ENCODE measurements at regions not wholly inside any gene's neighbourhood (a gene's known extent, or its start where the extent isn't known, plus 50 kb on each side); places are given as distances from the start of the nearest gene placed in this dataset.

DNA sequence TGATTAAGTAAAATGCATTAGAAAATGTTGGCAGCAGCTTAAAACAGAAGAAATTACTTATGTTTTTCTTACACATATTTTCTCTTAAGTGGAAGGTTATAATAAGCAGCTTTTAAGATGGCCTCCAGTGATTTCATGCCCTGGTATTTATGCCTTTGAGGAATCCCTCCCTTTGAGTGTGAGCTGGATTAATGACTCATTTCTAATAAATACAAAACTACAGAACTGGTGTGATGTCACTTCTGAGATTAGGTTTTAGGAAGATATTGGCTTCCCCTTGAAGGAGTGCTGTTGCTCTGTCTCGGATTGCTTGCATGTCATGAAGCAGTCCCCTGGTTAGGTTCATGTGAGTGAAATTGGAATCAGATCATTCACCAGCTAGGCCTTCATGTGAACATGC lies 143.2 kb upstream of the EPHA7 start:
- Histone ChIP-seq H3K4me3 (ENCODE audit: low read depth, low read length) (no peak overlapping the region), H3K27ac (ENCODE audit: low read depth, low read length) (no peak overlapping the region), H3K36me3 (ENCODE audit: control insufficient read depth, insufficient read depth, low read length) (no peaks in the 10 kb centered on the region), H3K4me1 (ENCODE audit: control insufficient read depth, insufficient read depth, low read length) (no peaks in the 10 kb centered on the region), H3K9me3 (ENCODE audit: control insufficient read depth, insufficient read depth, low read length) (no peaks in the 10 kb centered on the region), H3K27me3 (ENCODE audit: control insufficient read depth, insufficient read depth, low read length) (no peaks in the 10 kb centered on the region)
- 100% methylated on average over 1 of the region's 1 CpG for WGBS (ENCODE audit: insufficient coverage)
- no peak for DNase-seq (ENCODE audit: low read depth in 4 of 6, low spot score in 6 of 6)

DNA sequence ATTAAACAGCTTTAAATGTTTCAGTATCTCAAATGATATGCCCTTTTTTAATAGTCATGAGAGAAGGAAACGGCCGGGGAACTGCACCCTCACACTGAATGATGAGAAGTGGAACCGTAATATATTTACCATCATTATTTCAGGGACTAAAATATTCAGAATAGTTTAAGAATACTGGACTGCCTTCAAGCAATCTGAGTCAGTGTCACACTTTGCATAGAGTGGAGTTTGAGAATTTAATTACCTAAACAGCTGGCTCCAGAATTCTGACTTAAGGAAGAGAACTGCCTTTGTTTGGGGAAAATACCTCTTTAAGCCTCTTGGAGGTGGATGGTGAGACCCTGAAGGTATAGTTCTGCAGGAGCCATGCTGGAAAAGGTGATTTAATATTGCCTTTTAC lies 135.9 kb upstream of the EPHA7 start:
- Histone ChIP-seq H3K27ac (ENCODE audit: low read depth, low read length) (no peak overlapping the region), H3K27me3 (ENCODE audit: control insufficient read depth, insufficient read depth, low read length) (no peaks in the 10 kb centered on the region), H3K36me3 (ENCODE audit: control insufficient read depth, insufficient read depth, low read length) (no peaks in the 10 kb centered on the region), H3K9me3 (ENCODE audit: control insufficient read depth, insufficient read depth, low read length) (no peaks in the 10 kb centered on the region), H3K4me3 (ENCODE audit: low read depth, low read length) (no peak overlapping the region), H3K4me1 (ENCODE audit: control insufficient read depth, insufficient read depth, low read length) (no peaks in the 10 kb centered on the region)
- WGBS (ENCODE audit: insufficient coverage), result no CpG with 5 or more reads among the region's 3 CpGs
- DNase-seq (ENCODE audit: low read depth in 4 of 6, low spot score in 6 of 6), result no peak

- no peaks in the 10 kb centered on the region for H3K27me3 ChIP-seq (ENCODE audit: control insufficient read depth, insufficient read depth, low read length)
- WGBS (ENCODE audit: insufficient coverage), result no CpG with 5 or more reads among the region's 2 CpGs
- H3K4me1 ChIP-seq (ENCODE audit: control insufficient read depth, insufficient read depth, low read length), result no peaks in the 10 kb centered on the region
- no peak overlapping the region for H3K4me3 ChIP-seq (ENCODE audit: low read depth, low read length)
- DNase-seq (ENCODE audit: low read depth in 4 of 6, low spot score in 6 of 6), result no peak
- H3K9me3 ChIP-seq (ENCODE audit: control insufficient read depth, insufficient read depth, low read length), result no peaks in the 10 kb centered on the region
- H3K27ac ChIP-seq (ENCODE audit: low read depth, low read length), result no peak overlapping the region
- no peaks in the 10 kb centered on the region for H3K36me3 ChIP-seq (ENCODE audit: control insufficient read depth, insufficient read depth, low read length)
These were observed 134.7 kb upstream of the EPHA7 start for GRCh38 chr6:93554018-93554417.

GRCh38 chr6:93550551-93551276 lies 131.4 kb upstream of the EPHA7 start:
- Histone ChIP-seq H3K36me3 (ENCODE audit: control insufficient read depth, insufficient read depth, low read length) (no peaks in the 10 kb centered on the region), H3K4me3 (ENCODE audit: low read depth, low read length) (no peak overlapping the region), H3K9me3 (ENCODE audit: control insufficient read depth, insufficient read depth, low read length) (no peaks in the 10 kb centered on the region), H3K27me3 (ENCODE audit: control insufficient read depth, insufficient read depth, low read length) (no peaks in the 10 kb centered on the region), H3K27ac (ENCODE audit: low read depth, low read length) (no peak overlapping the region), H3K4me1 (ENCODE audit: control insufficient read depth, insufficient read depth, low read length) (no peaks in the 10 kb centered on the region)
- no peak for DNase-seq (ENCODE audit: low read depth in 4 of 6, low spot score in 6 of 6)

DNA sequence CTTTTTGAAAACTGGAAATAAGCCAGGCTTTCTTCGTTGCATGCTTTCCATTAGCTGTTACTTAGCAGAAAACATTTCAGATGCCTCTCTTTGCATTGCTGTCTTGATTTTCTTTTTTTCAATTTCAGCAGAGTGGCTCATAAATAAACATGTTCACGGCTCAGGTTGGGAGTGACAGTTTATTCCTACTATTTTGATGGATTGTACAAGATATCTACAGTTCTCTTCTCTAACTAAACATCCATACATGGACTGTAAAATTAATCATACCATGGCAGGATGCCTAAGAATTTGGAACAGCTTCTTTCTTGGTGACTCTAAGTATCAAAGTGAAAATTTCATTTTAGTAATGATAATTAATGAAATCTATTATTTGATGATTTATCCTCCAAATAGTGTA lies 130.5 kb upstream of the EPHA7 start:
- no peaks in the 10 kb centered on the region for H3K36me3 ChIP-seq (ENCODE audit: control insufficient read depth, insufficient read depth, low read length)
- no peaks in the 10 kb centered on the region for H3K9me3 ChIP-seq (ENCODE audit: control insufficient read depth, insufficient read depth, low read length)
- no peak overlapping the region for H3K27ac ChIP-seq (ENCODE audit: low read depth, low read length)
- WGBS (ENCODE audit: insufficient coverage), result 71% methylated on average over 1 of the region's 2 CpGs
- H3K4me3 ChIP-seq (ENCODE audit: low read depth, low read length), result no peak overlapping the region
- no peaks in the 10 kb centered on the region for H3K27me3 ChIP-seq (ENCODE audit: control insufficient read depth, insufficient read depth, low read length)
- DNase-seq (ENCODE audit: low read depth in 4 of 6, low spot score in 6 of 6), result peak in 1 of 6 donors; percentile 18
- H3K4me1 ChIP-seq (ENCODE audit: control insufficient read depth, insufficient read depth, low read length), result no peaks in the 10 kb centered on the region

DNA sequence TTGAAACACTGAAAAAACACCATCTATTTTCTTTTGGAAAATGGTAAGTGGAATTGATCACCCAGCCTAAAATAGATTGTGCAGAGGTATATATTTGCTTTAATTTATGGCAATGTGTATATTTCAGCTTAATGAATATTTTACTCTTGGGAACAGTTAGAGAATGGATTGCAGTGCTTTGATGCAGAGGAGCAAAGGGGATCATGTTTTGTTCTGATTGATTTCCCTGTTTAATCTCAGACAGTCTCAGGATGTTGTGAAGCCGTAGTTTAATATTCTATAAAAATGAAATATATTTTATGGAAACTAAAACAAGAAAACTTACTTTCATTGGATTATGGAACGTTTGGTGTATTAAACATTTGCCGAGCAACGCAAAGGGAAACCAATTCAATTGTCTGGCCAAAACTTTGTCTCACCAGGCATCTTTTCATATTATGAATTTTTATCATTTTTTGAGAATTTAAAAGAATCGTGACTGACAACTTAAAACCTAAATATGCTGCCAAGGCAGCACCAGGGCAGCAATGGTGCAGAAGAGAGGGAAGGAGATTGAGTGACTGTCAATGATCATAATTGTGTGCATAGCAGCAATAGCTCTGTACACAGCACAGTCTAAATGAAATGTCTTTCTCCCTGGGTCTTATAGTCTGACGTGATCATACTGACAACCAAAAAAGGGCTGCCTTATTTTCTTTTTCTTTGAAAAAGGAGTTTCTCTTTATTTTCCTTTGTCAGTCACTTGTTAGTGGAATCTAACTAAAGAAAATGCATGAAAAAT lies 105.5 kb upstream of the EPHA7 start:
- peak in 1 of 6 donors; percentile 8 for DNase-seq (ENCODE audit: low read depth in 4 of 6, low spot score in 6 of 6)
- no CpG with 5 or more reads among the region's 6 CpGs for WGBS (ENCODE audit: insufficient coverage)
- Histone ChIP-seq H3K9me3 (ENCODE audit: control insufficient read depth, insufficient read depth, low read length) (no peaks in the 10 kb centered on the region), H3K36me3 (ENCODE audit: control insufficient read depth, insufficient read depth, low read length) (no peaks in the 10 kb centered on the region), H3K27me3 (ENCODE audit: control insufficient read depth, insufficient read depth, low read length) (no peaks in the 10 kb centered on the region), H3K4me1 (ENCODE audit: control insufficient read depth, insufficient read depth, low read length) (no peaks in the 10 kb centered on the region), H3K4me3 (ENCODE audit: low read depth, low read length) (no peak overlapping the region), H3K27ac (ENCODE audit: low read depth, low read length) (no peak overlapping the region)

DNA sequence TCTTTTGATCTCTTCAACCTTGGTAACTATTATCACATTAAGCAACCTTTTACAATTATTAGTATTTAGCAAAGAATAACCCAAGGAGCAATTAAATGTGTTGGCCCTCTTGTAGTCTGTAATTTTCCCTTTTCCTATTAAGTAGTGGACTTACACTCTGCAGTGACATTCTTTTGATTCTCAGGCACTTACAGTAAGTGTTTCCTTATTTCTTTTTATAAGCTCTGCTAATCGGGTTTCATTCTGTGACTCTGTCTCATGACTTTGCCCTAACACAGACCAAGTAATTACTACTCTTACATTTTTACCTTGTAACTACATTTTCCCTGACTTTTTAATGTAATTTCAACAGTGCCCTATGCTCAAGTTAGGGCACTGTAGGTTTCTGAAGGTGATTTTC lies 104.0 kb upstream of the EPHA7 start:
- H3K27me3 ChIP-seq (ENCODE audit: control insufficient read depth, insufficient read depth, low read length), result no peaks in the 10 kb centered on the region
- no peak overlapping the region for H3K27ac ChIP-seq (ENCODE audit: low read depth, low read length)
- no peak overlapping the region for H3K4me3 ChIP-seq (ENCODE audit: low read depth, low read length)
- no peak for DNase-seq (ENCODE audit: low read depth in 4 of 6, low spot score in 6 of 6)
- WGBS (ENCODE audit: insufficient coverage), result no CpG with 5 or more reads among the region's 1 CpG
- H3K4me1 ChIP-seq (ENCODE audit: control insufficient read depth, insufficient read depth, low read length), result no peaks in the 10 kb centered on the region
- H3K9me3 ChIP-seq (ENCODE audit: control insufficient read depth, insufficient read depth, low read length), result no peaks in the 10 kb centered on the region
- no peaks in the 10 kb centered on the region for H3K36me3 ChIP-seq (ENCODE audit: control insufficient read depth, insufficient read depth, low read length)

DNA sequence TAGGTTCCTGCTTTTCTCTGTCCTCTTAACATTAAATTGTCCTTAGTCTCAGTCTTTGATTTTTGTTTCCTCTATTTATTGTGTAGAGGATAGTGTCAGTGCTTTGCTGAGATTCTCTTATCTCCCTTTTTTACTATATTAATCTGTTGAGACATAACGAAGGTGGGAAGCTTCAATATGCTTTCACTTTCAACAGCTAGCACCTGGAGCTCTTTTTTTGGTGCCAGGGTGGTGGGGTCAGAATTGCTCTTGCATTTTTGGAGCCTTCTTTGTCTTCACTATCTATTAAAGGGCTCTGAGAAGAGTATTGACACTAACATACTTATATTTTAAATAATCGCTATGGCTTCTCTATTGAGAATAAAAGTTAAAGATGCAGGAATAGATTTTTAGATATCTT lies 97.1 kb upstream of the EPHA7 start:
- WGBS (ENCODE audit: insufficient coverage), result no CpG with 5 or more reads among the region's 2 CpGs
- Histone ChIP-seq H3K4me3 (ENCODE audit: low read depth, low read length) (no peak overlapping the region), H3K36me3 (ENCODE audit: control insufficient read depth, insufficient read depth, low read length) (no peaks in the 10 kb centered on the region), H3K27ac (ENCODE audit: low read depth, low read length) (no peak overlapping the region), H3K27me3 (ENCODE audit: control insufficient read depth, insufficient read depth, low read length) (no peaks in the 10 kb centered on the region), H3K4me1 (ENCODE audit: control insufficient read depth, insufficient read depth, low read length) (no peaks in the 10 kb centered on the region), H3K9me3 (ENCODE audit: control insufficient read depth, insufficient read depth, low read length) (no peaks in the 10 kb centered on the region)
- no peak for DNase-seq (ENCODE audit: low read depth in 4 of 6, low spot score in 6 of 6)

GRCh38 chr6:93515736-93516135 lies 96.4 kb upstream of the EPHA7 start:
- no CpG with 5 or more reads among the region's 2 CpGs for WGBS (ENCODE audit: insufficient coverage)
- Histone ChIP-seq H3K4me3 (ENCODE audit: low read depth, low read length) (no peak overlapping the region), H3K4me1 (ENCODE audit: control insufficient read depth, insufficient read depth, low read length) (no peaks in the 10 kb centered on the region), H3K9me3 (ENCODE audit: control insufficient read depth, insufficient read depth, low read length) (no peaks in the 10 kb centered on the region), H3K27me3 (ENCODE audit: control insufficient read depth, insufficient read depth, low read length) (no peaks in the 10 kb centered on the region), H3K36me3 (ENCODE audit: control insufficient read depth, insufficient read depth, low read length) (no peaks in the 10 kb centered on the region), H3K27ac (ENCODE audit: low read depth, low read length) (no peak overlapping the region)
- DNase-seq (ENCODE audit: low read depth in 4 of 6, low spot score in 6 of 6), result no peak

- Histone ChIP-seq H3K4me1 (ENCODE audit: control insufficient read depth, insufficient read depth, low read length) (no peaks in the 10 kb centered on the region), H3K9me3 (ENCODE audit: control insufficient read depth, insufficient read depth, low read length) (peaks cover 1% of the 10 kb centered on the region), H3K4me3 (ENCODE audit: low read depth, low read length) (no peak overlapping the region), H3K27me3 (ENCODE audit: control insufficient read depth, insufficient read depth, low read length) (no peaks in the 10 kb centered on the region), H3K27ac (ENCODE audit: low read depth, low read length) (no peak overlapping the region), H3K36me3 (ENCODE audit: control insufficient read depth, insufficient read depth, low read length) (no peaks in the 10 kb centered on the region)
- WGBS (ENCODE audit: insufficient coverage), result 100% methylated on average over 1 of the region's 4 CpGs
- no peak for DNase-seq (ENCODE audit: low read depth in 4 of 6, low spot score in 6 of 6)
These were observed 79.4 kb upstream of the EPHA7 start for GRCh38 chr6:93498713-93499112.
